Transverse colon (tissue), 4 donors: ENCODE measurements at regions not wholly inside any gene's neighbourhood (a gene's known extent, or its start where the extent isn't known, plus 50 kb on each side); places are given as distances from the start of the nearest gene placed in this dataset.

ENCODE experiments used
- DNase-seq: peaks from one replicate; pipeline ENCODE4 v3.0.0-alpha.2; 2019
- H3K27ac ChIP-seq, 4 donors: fragments of 200-600 bp; sonication (generic); 2 replicates each; pipeline ENCODE4 v1.5.1; 2016 to 2018; ENCODE audit warnings: inconsistent platforms in 4 of 4
- H3K27me3 ChIP-seq: fragments of 200-600 bp; sonication (generic); 2 replicates; pipeline ENCODE4 v1.5.1; 2017; ENCODE audit warnings: inconsistent platforms
- H3K36me3 ChIP-seq, 4 donors: fragments of 200-600 bp; sonication (generic); 2 replicates each; pipeline ENCODE4 v1.5.1; 2017 to 2019; ENCODE audit warnings: inconsistent platforms in 4 of 4
- H3K4me1 ChIP-seq, 4 donors: fragments of 200-600 bp; sonication (generic); 2 replicates each; pipeline ENCODE4 v1.5.1; 2017 to 2020; ENCODE audit warnings: inconsistent platforms in 4 of 4
- H3K4me3 ChIP-seq, 4 donors: fragments of 200-600 bp; sonication (generic); 1 replicate in 1 of 4; 2 replicates in 3 of 4; pipeline versions ENCODE4 v1.5.1 to v1.6.1; 2017 to 2019; ENCODE audit warnings: inconsistent platforms in 4 of 4
- H3K9me3 ChIP-seq, 2 donors: fragments of 200-600 bp; sonication (generic); 2 replicates each; pipeline ENCODE4 v1.5.1; 2017 to 2019; ENCODE audit warnings: inconsistent platforms in 2 of 2
- CTCF ChIP-seq, 5 experiments: fragments of 200-600 bp in 3 of 5; fragments of 450-650 bp in 2 of 5; sonication (generic) in 3 of 5; IDR thresholded peaks; 1 replicate in 2 of 5; 2 replicates in 3 of 5; pipeline ENCODE4 v1.5.1; 2016 to 2017; ENCODE audit warnings: antibody characterized with exemption in 5 of 5, inconsistent platforms in 3 of 5, mild to moderate bottlenecking in 2 of 5, moderate library complexity in 1 of 5
- EP300 ChIP-seq: sonication (generic); formaldehyde crosslinking; IDR thresholded peaks from one replicate; pipeline ENCODE4 v1.6.1; 2017; ENCODE audit warnings: antibody characterized with exemption, low read depth
- POLR2A ChIP-seq: fragments of 450-650 bp; IDR thresholded peaks from one replicate; pipeline ENCODE4 v1.6.1; 2016; ENCODE audit warnings: antibody characterized with exemption, mild to moderate bottlenecking, moderate library complexity
- POLR2AphosphoS5 ChIP-seq, 3 donors: sonication (generic); formaldehyde crosslinking; IDR thresholded peaks; one replicate each; pipeline ENCODE4 v1.6.1; 2016; ENCODE audit warnings: antibody characterized with exemption in 3 of 3
- WGBS, 2 donors: methylation state at CpG; one replicate each; pipeline ENCODE4 v1.1.5; 2018; ENCODE audit warnings: low coverage in 1 of 2; 5-methylcytosine and 5-hydroxymethylcytosine counted together
- in situ Hi-C, 4 donors: fragments of 200-750 bp; cut with MboI; loops; one replicate each; pipeline versions ENCODE4 v1.15.0 to v1.15.1; 2017; ENCODE audit warnings: low sequenced_read_pairs in 3 of 4, low pct_ligation_motif_present in 1 of 4, low pct_unique_long_range_greater_than_20kb in 1 of 4
- intact Hi-C: fragments of 100-400 bp; cut with DNase I; formaldehyde crosslinking; loops from one replicate; pipeline ENCODE4 v1.15.1; 2023; ENCODE audit warnings: low total_unique reads

- no peak for TF ChIP-seq EP300
- no peak for TF ChIP-seq POLR2AphosphoS5 (IDR thresholded peaks at IDR 0.05)
- TF ChIP-seq POLR2A: no peak
- TF ChIP-seq CTCF (IDR thresholded peaks at IDR 0.05): no peak
- 13% methylated on average over 26 of the region's 26 CpGs; no CpG with 5 or more reads in 1 of the 2 donors for WGBS, 2 donors
- intact Hi-C loops (no loop called here), in situ Hi-C loops (loop anchor here (10.0 to 25.0 kb wide), 3 partner anchors 105 to 145 kb away; no protein-coding TSS in a partner anchor)
- Histone ChIP-seq H3K36me3 (no peaks in the 10 kb centered on the region), H3K4me1 (peaks cover 0 to 26% (median 21%) of the 10 kb centered on the region in 4 donors), H3K4me3 (peak overlapping the region; percentile 23 to 66 (median 57)), H3K27ac (peak overlapping the region; percentile 67 to 86 (median 80)), H3K27me3 (peaks cover 32% of the 10 kb centered on the region), H3K9me3 (no peaks in the 10 kb centered on the region)
- DNase-seq: peak; percentile 40
Observed at GRCh38 chr9:110049699-110050450, 158.1 kb downstream of the C9orf152 start.

DNA sequence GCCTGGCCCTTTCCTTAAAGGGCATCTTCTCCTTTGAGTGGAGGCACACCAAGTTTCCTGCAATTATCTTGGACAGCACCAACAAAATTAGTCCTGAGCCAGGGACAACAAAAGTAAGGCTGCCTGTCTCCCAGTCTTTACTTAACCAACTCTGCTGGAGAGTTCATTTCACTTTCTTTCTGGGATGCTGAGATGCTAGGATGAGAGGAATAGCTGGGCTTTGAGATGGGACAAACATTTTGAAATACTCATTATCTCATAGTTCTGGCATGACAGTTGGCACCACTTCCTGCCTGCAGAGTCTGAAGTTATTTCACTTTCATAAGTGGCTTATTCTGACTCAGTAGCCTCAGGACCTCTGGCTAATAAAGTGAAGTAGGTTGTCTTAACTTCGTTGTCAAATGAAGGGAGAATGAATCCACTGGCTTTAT, 157.0 kb downstream of the C9orf152 start:
- Histone ChIP-seq H3K9me3 (no peaks in the 10 kb centered on the region), H3K27ac (peak overlapping the region; percentile 67 to 86 (median 80)), H3K4me3 (no peak overlapping the region), H3K27me3 (peaks cover 32% of the 10 kb centered on the region), H3K36me3 (no peaks in the 10 kb centered on the region), H3K4me1 (peaks cover 0 to 26% (median 21%) of the 10 kb centered on the region in 4 donors)
- WGBS, 2 donors: 18 to 22% methylated on average over 1 of the region's 1 CpG
- in situ Hi-C loops (loop anchor here (10.0 to 25.0 kb wide), 3 partner anchors 104 to 146 kb away; no protein-coding TSS in a partner anchor), intact Hi-C loops (no loop called here)
- peak; percentile 20 for TF ChIP-seq POLR2A
- TF ChIP-seq CTCF (IDR thresholded peaks at IDR 0.05): no peak
- peak; percentile 36 to 59 (median 51) for TF ChIP-seq POLR2AphosphoS5 (IDR thresholded peaks at IDR 0.05)
- no peak for TF ChIP-seq EP300
- DNase-seq: no peak

- no peaks in the 10 kb centered on the region for H3K27me3 ChIP-seq
- in situ Hi-C loops (loop anchor here (5.0 to 25.0 kb wide), 4 partner anchors 99 to 154 kb away; no protein-coding TSS in a partner anchor), intact Hi-C loops (no loop called here)
- H3K9me3 ChIP-seq: no peaks in the 10 kb centered on the region
- peaks cover 0 to 3% (median 0%) of the 10 kb centered on the region in 4 donors for H3K4me1 ChIP-seq
- H3K36me3 ChIP-seq: no peaks in the 10 kb centered on the region
- H3K4me3 ChIP-seq: no peak overlapping the region
- no peak overlapping the region for H3K27ac ChIP-seq
- WGBS, 2 donors: 95 to 100% methylated on average over 1 to 6 of the region's 6 CpGs
- DNase-seq: no peak
- no peak for TF ChIP-seq POLR2AphosphoS5 (IDR thresholded peaks at IDR 0.05)
- no peak for TF ChIP-seq POLR2A
- no peak for TF ChIP-seq EP300
- no peak for TF ChIP-seq CTCF (IDR thresholded peaks at IDR 0.05)
Observed at GRCh38 chr9:110056062-110056461, 151.9 kb downstream of the C9orf152 start.

- WGBS, 2 donors: 28 to 38% methylated on average over 4 to 5 of the region's 5 CpGs
- no peak overlapping the region for H3K4me3 ChIP-seq
- intact Hi-C loops: no loop called here
- no peaks in the 10 kb centered on the region for H3K9me3 ChIP-seq
- H3K27me3 ChIP-seq: no peaks in the 10 kb centered on the region
- TF ChIP-seq POLR2A (no peak), POLR2AphosphoS5 (IDR thresholded peaks at IDR 0.05) (no peak), EP300 (no peak), CTCF (IDR thresholded peaks at IDR 0.05) (peak; percentile 38 to 84 (median 57))
- DNase-seq: peak; percentile 66
- in situ Hi-C loops: loop anchor here (5.0 to 25.0 kb wide), 4 partner anchors 96 to 156 kb away; no protein-coding TSS in a partner anchor
- H3K4me1 ChIP-seq: peaks cover 0 to 3% (median 0%) of the 10 kb centered on the region in 4 donors
- H3K36me3 ChIP-seq: no peaks in the 10 kb centered on the region
- no peak overlapping the region for H3K27ac ChIP-seq
Observed at GRCh38 chr9:110058304-110058953, 149.5 kb downstream of the C9orf152 start.
